DOHH2 (cell line): ENCODE measurements at regions not wholly inside any gene's neighbourhood (a gene's known extent, or its start where the extent isn't known, plus 50 kb on each side); places are given as distances from the start of the nearest gene placed in this dataset.
"Not testable (repeated sequence)": the region's sequence is repeated elsewhere in the genome, so short reads cannot be mapped to it uniquely, and the experiment has no call there.

Experiments
- H3F3A ChIP-seq: fragments of 200-600 bp; sonication (generic), shearing (Covaris generic); 2 replicates; pipeline ENCODE4 v1.6.0; 2016; ENCODE audit warnings: antibody characterized with exemption, mild to moderate bottlenecking; ENCODE audit not compliant: control insufficient read depth, insufficient read depth
- H3K27ac ChIP-seq: fragments of 200-600 bp; sonication (generic); 2 replicates; pipeline ENCODE4 v1.5.1; 2014; ENCODE audit warnings: low read depth, mild to moderate bottlenecking, low read length, moderate library complexity
- H3K27me3 ChIP-seq: fragments of 200-600 bp; sonication (generic); 2 replicates; pipeline ENCODE4 v1.6.1; 2014; ENCODE audit warnings: mild to moderate bottlenecking, low read length, mixed read lengths; ENCODE audit not compliant: control insufficient read depth
- H3K36me3 ChIP-seq: fragments of 200-600 bp; sonication (generic); 2 replicates; pipeline ENCODE4 v1.6.1; 2014; ENCODE audit warnings: mild to moderate bottlenecking, low read length, moderate library complexity, mixed read lengths; ENCODE audit not compliant: control insufficient read depth
- H3K4me1 ChIP-seq: fragments of 200-600 bp; sonication (generic); 2 replicates; pipeline ENCODE4 v1.6.1; 2014; ENCODE audit warnings: mild to moderate bottlenecking, low read length, mixed read lengths; ENCODE audit not compliant: control insufficient read depth
- H3K4me2 ChIP-seq: fragments of 200-600 bp; sonication (generic); 2 replicates; pipeline ENCODE4 v1.6.0; 2014; ENCODE audit warnings: mild to moderate bottlenecking, low read length, moderate library complexity
- H3K4me3 ChIP-seq: fragments of 200-600 bp; sonication (generic); 2 replicates; pipeline ENCODE4 v1.5.1; 2014; ENCODE audit warnings: mild to moderate bottlenecking, low read length, mixed read lengths
- H3K79me2 ChIP-seq: fragments of 200-600 bp; sonication (generic); 2 replicates; pipeline ENCODE4 v1.6.1; 2014; ENCODE audit warnings: mild to moderate bottlenecking, low read length, mixed read lengths; ENCODE audit not compliant: control insufficient read depth
- H3K9me2 ChIP-seq: fragments of 200-600 bp; sonication (generic); replicated peaks from 2 replicates; pipeline ENCODE4 v1.6.1; 2014; ENCODE audit warnings: mild to moderate bottlenecking, low read length, mixed read lengths; ENCODE audit not compliant: control insufficient read depth
- H3K9me3 ChIP-seq: fragments of 200-600 bp; sonication (generic); 2 replicates; pipeline ENCODE4 v1.6.1; 2014; ENCODE audit warnings: antibody characterized with exemption, low read length, mixed read lengths; ENCODE audit not compliant: control insufficient read depth, insufficient read depth
- H4K20me1 ChIP-seq: fragments of 200-600 bp; sonication (generic); 2 replicates; pipeline ENCODE4 v1.6.0; 2014; ENCODE audit warnings: low read depth, mild to moderate bottlenecking, antibody characterized with exemption, low read length, moderate library complexity; ENCODE audit not compliant: control insufficient read depth, insufficient read depth
- EZH2phosphoT487 ChIP-seq: fragments of 200-600 bp; sonication (generic); IDR thresholded peaks from 2 replicates; pipeline ENCODE4 v1.6.1; 2017; ENCODE audit warnings: borderline replicate concordance, mild to moderate bottlenecking, antibody characterized with exemption, low read length, moderate library complexity, mixed read lengths
- TF ChIP-seq, protein P1 (sequence below): fragments of 200-600 bp; sonication (generic); IDR thresholded peaks from one replicate; pipeline ENCODE4 v1.5.1; 2014; ENCODE audit warnings: antibody characterized with exemption, mild to moderate bottlenecking, low read depth, low read length; ENCODE audit not compliant: poor library complexity, severe bottlenecking

DNA sequence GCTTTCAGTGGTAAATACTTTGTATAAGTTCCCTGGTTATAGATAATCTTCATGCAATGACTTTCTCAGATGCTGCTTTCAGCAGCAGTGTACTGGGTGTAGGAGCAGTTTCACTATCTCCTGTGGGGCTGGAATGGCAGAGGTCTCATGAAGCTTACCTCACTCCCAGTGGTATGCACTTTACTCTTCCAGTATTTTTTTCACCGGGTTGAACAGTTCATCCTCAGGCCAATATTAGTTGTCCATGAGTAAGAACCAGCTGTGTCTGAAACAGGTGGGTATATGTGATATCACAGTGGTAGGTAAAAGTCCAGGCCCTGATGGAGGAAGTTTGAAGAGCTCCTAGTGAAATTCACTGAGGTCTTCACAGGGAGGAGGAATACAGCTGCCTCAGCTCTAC lies 351.5 kb upstream of the EMCN start:
- Histone ChIP-seq H3K4me2 (no peak overlapping the region), H3K9me3 (no peaks in the 10 kb centered on the region)
- TF ChIP-seq, protein P1, sequence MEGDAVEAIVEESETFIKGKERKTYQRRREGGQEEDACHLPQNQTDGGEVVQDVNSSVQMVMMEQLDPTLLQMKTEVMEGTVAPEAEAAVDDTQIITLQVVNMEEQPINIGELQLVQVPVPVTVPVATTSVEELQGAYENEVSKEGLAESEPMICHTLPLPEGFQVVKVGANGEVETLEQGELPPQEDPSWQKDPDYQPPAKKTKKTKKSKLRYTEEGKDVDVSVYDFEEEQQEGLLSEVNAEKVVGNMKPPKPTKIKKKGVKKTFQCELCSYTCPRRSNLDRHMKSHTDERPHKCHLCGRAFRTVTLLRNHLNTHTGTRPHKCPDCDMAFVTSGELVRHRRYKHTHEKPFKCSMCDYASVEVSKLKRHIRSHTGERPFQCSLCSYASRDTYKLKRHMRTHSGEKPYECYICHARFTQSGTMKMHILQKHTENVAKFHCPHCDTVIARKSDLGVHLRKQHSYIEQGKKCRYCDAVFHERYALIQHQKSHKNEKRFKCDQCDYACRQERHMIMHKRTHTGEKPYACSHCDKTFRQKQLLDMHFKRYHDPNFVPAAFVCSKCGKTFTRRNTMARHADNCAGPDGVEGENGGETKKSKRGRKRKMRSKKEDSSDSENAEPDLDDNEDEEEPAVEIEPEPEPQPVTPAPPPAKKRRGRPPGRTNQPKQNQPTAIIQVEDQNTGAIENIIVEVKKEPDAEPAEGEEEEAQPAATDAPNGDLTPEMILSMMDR: no peak
- no peak for TF ChIP-seq EZH2phosphoT487

DNA sequence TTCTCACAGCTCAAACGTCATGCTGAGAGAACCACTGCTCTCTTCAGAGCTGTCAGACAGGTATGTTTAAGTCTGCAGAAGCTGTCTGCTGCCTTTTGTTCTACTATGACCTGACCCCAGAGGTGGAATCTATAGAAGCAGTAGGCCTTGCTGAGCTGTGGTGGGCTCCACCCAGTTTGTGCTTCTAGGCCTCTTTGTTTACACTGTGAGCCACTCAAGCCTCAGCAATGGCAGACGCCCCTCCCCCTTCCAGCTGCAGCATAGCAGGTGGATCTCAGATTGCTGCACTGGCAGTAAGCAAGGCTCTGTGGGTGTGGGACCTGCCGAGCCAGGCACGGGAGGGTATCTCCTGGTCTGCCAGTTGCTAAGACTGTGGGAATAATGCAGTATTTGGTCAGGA lies 350.5 kb upstream of the EMCN start:
- H4K20me1 ChIP-seq, H3K9me2 ChIP-seq, H3K4me3 ChIP-seq, H3F3A ChIP-seq, H3K36me3 ChIP-seq, H3K9me3 ChIP-seq, H3K4me2 ChIP-seq, H3K27me3 ChIP-seq, H3K79me2 ChIP-seq, H3K4me1 ChIP-seq, H3K27ac ChIP-seq: not testable (repeated sequence)

More for the DNA sequence above, 351.5 kb upstream of the EMCN start:
- Histone ChIP-seq H3K79me2 (no peaks in the 10 kb centered on the region), H3K9me2 (no peaks in the 10 kb centered on the region), H4K20me1 (no peaks in the 10 kb centered on the region), H3K4me3 (no peak overlapping the region), H3K27me3 (no peaks in the 10 kb centered on the region), H3K27ac (no peak overlapping the region), H3F3A (no peaks in the 10 kb centered on the region), H3K36me3 (no peaks in the 10 kb centered on the region), H3K4me1 (no peaks in the 10 kb centered on the region)

DNA sequence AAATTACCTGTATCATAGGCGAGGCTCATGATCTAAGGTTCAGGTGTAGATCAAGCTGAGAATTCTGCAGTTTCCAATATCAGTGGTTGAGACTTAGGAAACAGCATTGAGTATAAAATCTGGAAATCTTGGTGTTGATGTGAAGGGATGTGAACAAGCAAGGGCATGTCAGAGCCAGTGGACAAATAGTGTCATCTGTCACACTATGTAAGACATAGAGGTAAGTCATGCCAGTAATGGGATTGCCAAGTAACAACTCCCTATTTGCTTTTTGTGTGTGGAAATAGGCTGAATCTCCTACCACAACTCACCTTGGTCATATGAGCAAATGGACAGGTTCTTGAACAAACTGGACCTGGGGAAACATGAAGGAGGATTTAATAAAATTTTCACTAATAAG lies 334.5 kb upstream of the EMCN start:
- no peaks in the 10 kb centered on the region for H3K4me1 ChIP-seq
- H3K79me2 ChIP-seq: no peaks in the 10 kb centered on the region
- H3K36me3 ChIP-seq: no peaks in the 10 kb centered on the region
- no peak overlapping the region for H3K4me2 ChIP-seq
- no peaks in the 10 kb centered on the region for H4K20me1 ChIP-seq
- TF ChIP-seq, protein P1: no peak
- no peak for TF ChIP-seq EZH2phosphoT487
- no peak overlapping the region for H3K4me3 ChIP-seq
- no peaks in the 10 kb centered on the region for H3K9me3 ChIP-seq
- H3K27me3 ChIP-seq: no peaks in the 10 kb centered on the region
- H3K9me2 ChIP-seq: no peaks in the 10 kb centered on the region
- H3F3A ChIP-seq: no peaks in the 10 kb centered on the region
- no peak overlapping the region for H3K27ac ChIP-seq

DNA sequence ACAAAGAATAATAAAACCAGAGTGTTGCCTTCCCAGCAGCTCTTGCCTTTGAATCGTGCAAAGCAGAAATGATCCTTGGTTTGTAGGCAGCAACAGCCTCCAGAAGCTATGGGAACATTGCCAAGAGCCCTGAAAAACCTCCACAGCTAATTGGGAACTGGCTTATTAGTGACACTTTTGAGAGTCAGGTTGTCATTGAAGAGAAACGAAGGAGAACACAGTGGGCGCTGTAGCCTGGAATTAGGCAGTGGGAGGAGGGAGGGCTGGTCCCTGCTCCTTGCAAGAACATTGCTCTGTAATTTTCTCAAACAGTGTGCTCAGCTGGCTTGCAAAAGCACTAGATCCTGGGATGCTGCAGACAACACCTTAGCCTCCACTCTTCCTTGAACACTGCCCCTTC lies 331.5 kb upstream of the EMCN start:
- H3K4me2 ChIP-seq: no peak overlapping the region
- H3K27me3 ChIP-seq: no peaks in the 10 kb centered on the region
- no peaks in the 10 kb centered on the region for H3K79me2 ChIP-seq
- no peaks in the 10 kb centered on the region for H3K9me2 ChIP-seq
- no peaks in the 10 kb centered on the region for H3K4me1 ChIP-seq
- no peak overlapping the region for H3K4me3 ChIP-seq
- H3K27ac ChIP-seq: no peak overlapping the region
- H3K9me3 ChIP-seq: no peaks in the 10 kb centered on the region
- no peaks in the 10 kb centered on the region for H3K36me3 ChIP-seq
- no peaks in the 10 kb centered on the region for H4K20me1 ChIP-seq
- TF ChIP-seq, protein P1: no peak
- TF ChIP-seq EZH2phosphoT487: no peak
- no peaks in the 10 kb centered on the region for H3F3A ChIP-seq
